ENCODE measurements at regions not wholly inside any gene's neighbourhood (a gene's known extent, or its start where the extent isn't known, plus 50 kb on each side); places are given as distances from the start of the nearest gene placed in this dataset.

GRCh38 chr20:53683506-53683905 lies 89.9 kb upstream of the ZNF217 start:
- in situ Hi-C loops (cut with MboI; ENCODE audit: low sequenced_read_pairs, unreplicated experiment): no loop called here
- TF ChIP-seq, protein P1, sequence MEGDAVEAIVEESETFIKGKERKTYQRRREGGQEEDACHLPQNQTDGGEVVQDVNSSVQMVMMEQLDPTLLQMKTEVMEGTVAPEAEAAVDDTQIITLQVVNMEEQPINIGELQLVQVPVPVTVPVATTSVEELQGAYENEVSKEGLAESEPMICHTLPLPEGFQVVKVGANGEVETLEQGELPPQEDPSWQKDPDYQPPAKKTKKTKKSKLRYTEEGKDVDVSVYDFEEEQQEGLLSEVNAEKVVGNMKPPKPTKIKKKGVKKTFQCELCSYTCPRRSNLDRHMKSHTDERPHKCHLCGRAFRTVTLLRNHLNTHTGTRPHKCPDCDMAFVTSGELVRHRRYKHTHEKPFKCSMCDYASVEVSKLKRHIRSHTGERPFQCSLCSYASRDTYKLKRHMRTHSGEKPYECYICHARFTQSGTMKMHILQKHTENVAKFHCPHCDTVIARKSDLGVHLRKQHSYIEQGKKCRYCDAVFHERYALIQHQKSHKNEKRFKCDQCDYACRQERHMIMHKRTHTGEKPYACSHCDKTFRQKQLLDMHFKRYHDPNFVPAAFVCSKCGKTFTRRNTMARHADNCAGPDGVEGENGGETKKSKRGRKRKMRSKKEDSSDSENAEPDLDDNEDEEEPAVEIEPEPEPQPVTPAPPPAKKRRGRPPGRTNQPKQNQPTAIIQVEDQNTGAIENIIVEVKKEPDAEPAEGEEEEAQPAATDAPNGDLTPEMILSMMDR (IDR thresholded peaks at IDR 0.05; ENCODE audit: borderline replicate concordance, control extremely low read depth, extremely low read depth, insufficient read depth, missing control alignments): no peak
- no peak for DNase-seq (ENCODE audit: low spot score)

DNA sequence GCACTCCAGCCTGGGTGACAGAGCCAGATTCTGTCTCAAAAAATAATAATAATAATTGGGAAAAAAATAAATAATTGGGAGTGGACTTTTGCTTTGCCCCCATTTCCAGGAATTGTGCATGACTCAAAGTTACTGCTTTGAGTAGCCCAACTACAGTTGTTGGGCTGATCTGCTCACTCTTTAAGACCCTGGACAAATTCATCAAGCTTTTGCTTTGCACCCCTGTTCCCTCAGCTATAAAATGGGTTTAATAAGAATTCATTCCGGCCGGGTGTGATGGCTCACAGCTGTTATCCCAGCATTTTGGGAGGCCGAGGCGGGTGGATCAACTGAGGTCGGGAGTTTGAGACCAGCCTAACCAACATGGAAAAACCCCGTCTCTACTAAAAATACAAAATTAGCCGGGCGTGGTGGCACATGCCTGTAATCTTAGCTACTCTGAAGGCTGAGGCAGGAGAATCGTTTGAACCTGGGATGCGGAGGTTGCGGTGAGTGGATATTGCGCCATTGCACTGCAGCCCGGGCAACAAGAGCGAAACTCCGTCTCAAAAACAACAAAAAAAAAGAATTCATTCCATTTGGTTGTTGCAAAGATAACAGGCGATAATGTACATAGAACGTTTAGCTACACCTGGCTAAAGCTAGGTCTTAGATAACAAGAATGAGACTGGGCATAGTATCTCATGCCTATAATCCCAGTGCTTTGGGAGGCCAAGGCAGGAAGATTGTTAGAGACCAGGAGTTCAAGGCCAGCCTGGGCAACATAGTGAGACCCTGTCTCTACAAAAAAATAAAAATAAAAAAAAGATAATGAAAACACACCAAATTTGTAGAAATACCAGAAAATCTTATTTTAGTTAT lies 87.9 kb upstream of the ZNF217 start:
- in situ Hi-C loops (cut with MboI; ENCODE audit: low sequenced_read_pairs, unreplicated experiment): no loop called here
- DNase-seq (ENCODE audit: low spot score): no peak
- TF ChIP-seq, protein P1 (IDR thresholded peaks at IDR 0.05; ENCODE audit: borderline replicate concordance, control extremely low read depth, extremely low read depth, insufficient read depth, missing control alignments): no peak

DNA sequence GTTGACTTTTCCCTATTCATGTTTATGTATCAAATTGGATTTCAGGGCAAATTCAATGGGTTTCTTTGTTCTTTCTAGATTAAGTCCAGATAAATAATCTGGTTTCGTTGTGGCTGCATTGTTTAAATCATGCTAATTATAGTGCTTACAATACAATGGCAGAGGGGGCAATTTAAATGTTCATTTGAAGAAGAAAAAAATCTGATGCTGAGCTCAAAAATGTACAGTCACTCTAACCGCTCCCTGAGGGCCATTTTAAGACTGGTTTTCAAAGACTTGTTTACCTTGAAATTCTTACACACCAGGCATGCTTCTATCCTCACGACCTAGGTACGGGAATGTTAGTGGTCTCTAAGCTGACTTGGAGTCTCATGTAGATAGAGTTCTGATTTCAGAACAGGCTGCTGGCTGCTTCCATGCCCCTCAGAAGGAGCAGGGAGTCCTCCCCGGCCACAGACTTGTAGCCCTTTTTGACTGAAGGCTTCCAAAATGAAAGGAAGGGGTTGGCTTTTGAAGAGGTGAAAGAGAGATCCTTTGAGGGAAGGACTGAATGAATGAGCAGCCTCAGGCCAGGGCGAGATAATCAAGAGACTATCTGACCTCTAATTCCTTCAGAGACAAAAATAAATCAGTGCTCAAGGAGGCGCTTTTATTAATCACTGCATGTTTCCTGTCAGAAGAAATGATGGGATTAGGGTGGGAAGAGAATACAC lies 86.1 kb upstream of the ZNF217 start:
- in situ Hi-C loops (cut with MboI; ENCODE audit: low sequenced_read_pairs, unreplicated experiment): no loop called here
- no peak for DNase-seq (ENCODE audit: low spot score)
- TF ChIP-seq, protein P1 (IDR thresholded peaks at IDR 0.05; ENCODE audit: borderline replicate concordance, control extremely low read depth, extremely low read depth, insufficient read depth, missing control alignments): no peak

DNA sequence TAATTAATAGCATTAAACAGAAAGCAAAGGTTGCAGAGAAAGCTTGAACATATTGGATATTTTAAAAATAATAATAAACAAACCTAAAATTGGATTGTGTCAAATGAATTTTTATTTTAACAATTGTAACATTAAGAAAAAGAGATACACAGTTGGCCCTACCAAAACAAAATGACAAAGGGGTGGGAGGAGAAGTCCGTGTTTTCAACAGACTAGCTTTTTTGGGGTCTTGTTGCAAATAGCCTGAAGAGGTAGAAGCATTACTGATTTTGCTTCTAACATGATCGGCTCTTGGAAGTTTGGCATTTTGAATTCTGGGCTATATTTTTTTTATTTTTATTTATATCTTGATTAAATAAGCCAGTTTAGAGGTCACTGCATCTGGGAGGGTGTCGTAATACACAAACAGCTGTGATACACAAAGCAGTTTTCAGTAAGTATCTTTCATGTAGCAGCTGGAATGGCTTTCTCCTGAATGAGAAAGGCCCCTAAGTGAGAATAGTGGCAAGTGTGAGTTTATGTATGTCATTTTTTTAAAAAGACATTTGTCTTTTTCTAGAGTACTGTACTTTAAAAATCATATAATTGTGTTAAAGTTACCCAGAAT lies 85.5 kb upstream of the ZNF217 start:
- TF ChIP-seq, protein P1 (IDR thresholded peaks at IDR 0.05; ENCODE audit: borderline replicate concordance, control extremely low read depth, extremely low read depth, insufficient read depth, missing control alignments): no peak
- in situ Hi-C loops (cut with MboI; ENCODE audit: low sequenced_read_pairs, unreplicated experiment): no loop called here
- DNase-seq (ENCODE audit: low spot score): no peak

DNA sequence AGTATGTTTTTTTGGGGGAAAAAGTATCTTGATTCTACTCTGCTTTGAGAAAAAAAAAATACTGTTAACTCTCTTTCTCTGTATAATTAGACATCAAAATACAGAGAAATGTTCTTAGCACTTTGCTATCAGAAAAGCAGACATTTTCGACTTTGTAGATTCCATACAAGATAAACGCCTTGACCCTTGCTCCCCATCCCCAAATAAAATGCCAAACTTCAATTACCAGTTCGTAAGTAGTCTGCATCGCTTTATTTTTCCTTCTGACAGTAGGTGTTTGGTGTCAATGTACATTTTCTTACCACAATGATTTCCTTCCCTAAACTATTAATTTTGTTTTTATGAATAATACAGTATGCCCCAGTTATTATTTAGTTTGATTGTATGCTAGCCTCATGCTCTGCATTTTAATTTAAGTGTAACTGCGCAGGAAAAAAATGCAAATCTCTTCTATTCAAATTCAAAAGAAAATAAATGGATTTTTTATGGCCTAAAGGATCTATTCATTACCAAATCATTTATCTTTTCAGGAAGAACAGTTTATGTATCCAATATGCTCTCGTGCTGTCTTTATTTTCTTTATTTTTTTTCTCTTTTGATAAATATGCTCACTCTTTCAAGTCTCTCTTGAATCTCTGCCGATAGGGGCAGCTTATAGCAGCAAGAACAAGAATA lies 84.8 kb upstream of the ZNF217 start:
- TF ChIP-seq, protein P1 (IDR thresholded peaks at IDR 0.05; ENCODE audit: borderline replicate concordance, control extremely low read depth, extremely low read depth, insufficient read depth, missing control alignments): no peak
- DNase-seq (ENCODE audit: low spot score): no peak
- in situ Hi-C loops (cut with MboI; ENCODE audit: low sequenced_read_pairs, unreplicated experiment): no loop called here
